DOHH2 (cell line): ENCODE measurements at regions not wholly inside any gene's neighbourhood (a gene's known extent, or its start where the extent isn't known, plus 50 kb on each side); places are given as distances from the start of the nearest gene placed in this dataset.

Experiments used
- H3F3A ChIP-seq: fragments of 200-600 bp; sonication (generic), shearing (Covaris generic); 2 replicates; pipeline ENCODE4 v1.6.0; 2016; ENCODE audit warnings: antibody characterized with exemption, mild to moderate bottlenecking; ENCODE audit not compliant: control insufficient read depth, insufficient read depth
- H3K27ac ChIP-seq: fragments of 200-600 bp; sonication (generic); 2 replicates; pipeline ENCODE4 v1.5.1; 2014; ENCODE audit warnings: low read depth, mild to moderate bottlenecking, low read length, moderate library complexity
- H3K27me3 ChIP-seq: fragments of 200-600 bp; sonication (generic); 2 replicates; pipeline ENCODE4 v1.6.1; 2014; ENCODE audit warnings: mild to moderate bottlenecking, low read length, mixed read lengths; ENCODE audit not compliant: control insufficient read depth
- H3K36me3 ChIP-seq: fragments of 200-600 bp; sonication (generic); 2 replicates; pipeline ENCODE4 v1.6.1; 2014; ENCODE audit warnings: mild to moderate bottlenecking, low read length, moderate library complexity, mixed read lengths; ENCODE audit not compliant: control insufficient read depth
- H3K4me1 ChIP-seq: fragments of 200-600 bp; sonication (generic); 2 replicates; pipeline ENCODE4 v1.6.1; 2014; ENCODE audit warnings: mild to moderate bottlenecking, low read length, mixed read lengths; ENCODE audit not compliant: control insufficient read depth
- H3K4me2 ChIP-seq: fragments of 200-600 bp; sonication (generic); 2 replicates; pipeline ENCODE4 v1.6.0; 2014; ENCODE audit warnings: mild to moderate bottlenecking, low read length, moderate library complexity
- H3K4me3 ChIP-seq: fragments of 200-600 bp; sonication (generic); 2 replicates; pipeline ENCODE4 v1.5.1; 2014; ENCODE audit warnings: mild to moderate bottlenecking, low read length, mixed read lengths
- H3K79me2 ChIP-seq: fragments of 200-600 bp; sonication (generic); 2 replicates; pipeline ENCODE4 v1.6.1; 2014; ENCODE audit warnings: mild to moderate bottlenecking, low read length, mixed read lengths; ENCODE audit not compliant: control insufficient read depth
- H3K9me2 ChIP-seq: fragments of 200-600 bp; sonication (generic); replicated peaks from 2 replicates; pipeline ENCODE4 v1.6.1; 2014; ENCODE audit warnings: mild to moderate bottlenecking, low read length, mixed read lengths; ENCODE audit not compliant: control insufficient read depth
- H3K9me3 ChIP-seq: fragments of 200-600 bp; sonication (generic); 2 replicates; pipeline ENCODE4 v1.6.1; 2014; ENCODE audit warnings: antibody characterized with exemption, low read length, mixed read lengths; ENCODE audit not compliant: control insufficient read depth, insufficient read depth
- H4K20me1 ChIP-seq: fragments of 200-600 bp; sonication (generic); 2 replicates; pipeline ENCODE4 v1.6.0; 2014; ENCODE audit warnings: low read depth, mild to moderate bottlenecking, antibody characterized with exemption, low read length, moderate library complexity; ENCODE audit not compliant: control insufficient read depth, insufficient read depth
- CTCF ChIP-seq: fragments of 200-600 bp; sonication (generic); IDR thresholded peaks from one replicate; pipeline ENCODE4 v1.5.1; 2014; ENCODE audit warnings: antibody characterized with exemption, mild to moderate bottlenecking, low read depth, low read length; ENCODE audit not compliant: poor library complexity, severe bottlenecking
- EZH2phosphoT487 ChIP-seq: fragments of 200-600 bp; sonication (generic); IDR thresholded peaks from 2 replicates; pipeline ENCODE4 v1.6.1; 2017; ENCODE audit warnings: borderline replicate concordance, mild to moderate bottlenecking, antibody characterized with exemption, low read length, moderate library complexity, mixed read lengths

GRCh38 chr7:25707768-25708620 is 444.0 kb upstream of the NFE2L3 start:
- Histone ChIP-seq H3K4me2 (no peak overlapping the region), H3F3A (no peaks in the 10 kb centered on the region), H3K4me3 (no peak overlapping the region), H3K4me1 (no peaks in the 10 kb centered on the region), H3K36me3 (no peaks in the 10 kb centered on the region), H3K79me2 (no peaks in the 10 kb centered on the region), H4K20me1 (no peaks in the 10 kb centered on the region), H3K9me2 (no peaks in the 10 kb centered on the region), H3K9me3 (no peaks in the 10 kb centered on the region), H3K27ac (no peak overlapping the region), H3K27me3 (peaks cover 10% of the 10 kb centered on the region; the same call in 1 of the 2 replicates)
- TF ChIP-seq EZH2phosphoT487 (no peak), CTCF (no peak)

GRCh38 chr7:25710959-25711358 is 441.0 kb upstream of the NFE2L3 start:
- H3K79me2 ChIP-seq = no peaks in the 10 kb centered on the region
- H3K4me2 ChIP-seq = no peak overlapping the region
- no peaks in the 10 kb centered on the region for H3F3A ChIP-seq
- no peaks in the 10 kb centered on the region for H3K36me3 ChIP-seq
- no peaks in the 10 kb centered on the region for H4K20me1 ChIP-seq
- TF ChIP-seq EZH2phosphoT487 = no peak
- no peak for TF ChIP-seq CTCF
- peaks cover 13% of the 10 kb centered on the region; the same call in 1 of the 2 replicates for H3K27me3 ChIP-seq
- H3K9me3 ChIP-seq = no peaks in the 10 kb centered on the region
- H3K4me3 ChIP-seq = no peak overlapping the region
- H3K4me1 ChIP-seq = no peaks in the 10 kb centered on the region
- H3K9me2 ChIP-seq = no peaks in the 10 kb centered on the region
- no peak overlapping the region for H3K27ac ChIP-seq

GRCh38 chr7:25711940-25712339 is 440.1 kb upstream of the NFE2L3 start:
- no peak overlapping the region for H3K4me2 ChIP-seq
- no peaks in the 10 kb centered on the region for H3K36me3 ChIP-seq
- no peaks in the 10 kb centered on the region for H3K4me1 ChIP-seq
- H3K9me2 ChIP-seq = no peaks in the 10 kb centered on the region
- H3K27ac ChIP-seq = no peak overlapping the region
- H3K27me3 ChIP-seq = peaks cover 10% of the 10 kb centered on the region; the same call in 1 of the 2 replicates
- TF ChIP-seq CTCF (no peak), EZH2phosphoT487 (no peak)
- H3K79me2 ChIP-seq = no peaks in the 10 kb centered on the region
- no peaks in the 10 kb centered on the region for H4K20me1 ChIP-seq
- no peaks in the 10 kb centered on the region for H3K9me3 ChIP-seq
- H3K4me3 ChIP-seq = no peak overlapping the region
- no peaks in the 10 kb centered on the region for H3F3A ChIP-seq
